Left kidney (tissue), 1 donor: ENCODE measurements at regions not wholly inside any gene's neighbourhood (a gene's known extent, or its start where the extent isn't known, plus 50 kb on each side); places are given as distances from the start of the nearest gene placed in this dataset.

ENCODE experiments used
- DNase-seq: peaks from one replicate; pipeline ENCODE4 v3.0.0-alpha.2; 2013

DNA sequence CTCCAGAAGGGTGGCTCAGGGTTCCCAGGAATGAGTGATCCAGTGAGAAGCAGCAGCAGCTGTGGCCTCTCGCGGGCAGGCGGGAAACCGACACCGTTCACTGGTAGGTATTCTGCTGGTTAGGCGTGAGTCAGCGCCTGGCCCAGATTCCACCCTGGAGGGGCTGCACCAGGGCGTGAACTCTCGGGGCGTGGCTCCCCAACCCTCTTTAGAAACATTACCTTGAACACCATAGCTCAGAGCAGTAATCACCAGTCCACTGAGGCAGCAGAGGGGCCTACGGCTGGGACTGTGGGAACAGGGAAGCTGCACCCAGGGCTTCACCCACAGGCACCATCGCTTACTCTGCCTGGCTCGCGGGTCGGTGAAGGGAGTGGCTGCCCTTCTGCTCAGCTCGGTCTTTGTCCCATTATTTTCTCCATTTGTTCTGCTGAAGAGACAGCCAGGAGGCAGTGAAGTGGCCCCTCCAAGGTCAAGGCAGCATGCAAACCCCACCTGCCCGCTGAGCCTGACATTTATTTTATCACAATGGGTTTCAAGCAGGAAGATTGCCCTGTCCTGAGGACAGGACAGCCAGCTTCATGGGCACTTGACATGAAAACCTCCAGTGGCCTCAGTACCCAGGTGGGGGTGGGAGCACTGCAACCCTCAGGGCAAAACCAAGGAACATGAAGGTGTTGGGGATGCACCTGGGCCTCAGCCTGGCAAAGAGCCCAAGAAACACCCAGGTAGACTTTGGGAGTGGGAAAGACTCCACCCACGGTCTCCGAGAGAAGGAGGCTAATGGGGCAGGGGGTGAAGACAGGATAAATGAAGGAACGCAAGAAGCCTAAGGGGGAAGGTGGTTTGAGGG, 51.0 kb upstream of the CD93 start:
- DNase-seq, result no peak

GRCh38 chr20:23135449-23136420, 49.6 kb upstream of the CD93 start:
- no peak for DNase-seq
